Daoy (cell line): ENCODE measurements at regions not wholly inside any gene's neighbourhood (a gene's known extent, or its start where the extent isn't known, plus 50 kb on each side); places are given as distances from the start of the nearest gene placed in this dataset.

ENCODE experiments used
- DNase-seq: peaks from one replicate; pipeline ENCODE4 v3.0.0-alpha.2; 2015; ENCODE audit warnings: low read depth

DNA sequence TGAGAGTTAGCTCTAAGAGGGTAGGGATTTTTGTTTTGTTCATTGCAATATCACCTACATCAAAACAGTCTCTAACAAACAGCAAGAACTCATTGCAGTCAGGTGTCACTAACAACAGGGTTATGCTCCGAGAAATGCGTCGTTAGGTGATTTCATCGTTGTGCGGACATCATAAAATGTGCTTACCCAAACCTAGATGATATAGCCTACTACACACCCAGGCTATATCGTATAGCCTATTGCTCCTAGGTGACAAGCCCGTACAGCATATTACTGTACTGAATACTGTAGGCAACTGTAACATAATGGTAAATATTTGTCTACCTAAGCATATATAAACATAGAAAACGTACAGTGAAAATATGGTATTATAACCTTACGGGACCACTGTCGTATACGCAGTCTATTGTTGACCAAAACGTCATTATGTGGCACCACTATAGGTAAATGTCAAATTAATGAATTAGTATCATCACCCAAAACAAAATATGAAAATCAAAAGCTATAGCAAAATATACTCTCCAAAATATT lies 49.9 kb upstream of the TAB2 start:
- DNase-seq: no peak
